ENCODE measurements at regions not wholly inside any gene's neighbourhood (a gene's known extent, or its start where the extent isn't known, plus 50 kb on each side); places are given as distances from the start of the nearest gene placed in this dataset.

DNA sequence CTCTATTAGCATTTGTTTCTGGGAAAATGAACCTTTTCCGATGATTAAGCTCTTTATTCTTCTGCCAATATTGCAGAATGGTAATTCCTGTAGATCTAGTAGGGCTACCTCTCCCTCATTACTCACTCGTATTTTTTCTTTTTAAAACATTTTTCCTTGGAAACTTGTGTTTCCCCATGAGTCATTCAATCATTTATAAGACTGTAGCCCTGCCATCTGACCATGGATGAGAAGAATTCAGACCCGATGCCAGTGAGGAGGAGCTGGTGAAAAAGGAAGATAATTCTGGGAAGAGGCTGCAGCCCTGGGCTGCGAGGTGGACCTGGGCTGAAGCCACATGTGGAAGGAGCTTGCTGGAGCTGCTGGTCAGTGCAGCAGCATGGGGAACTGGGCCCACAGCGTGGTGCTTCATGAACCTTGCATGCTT is 242.8 kb downstream of the KLF6 start:
- DNase-seq (ENCODE audit: low read depth): no peak

DNA sequence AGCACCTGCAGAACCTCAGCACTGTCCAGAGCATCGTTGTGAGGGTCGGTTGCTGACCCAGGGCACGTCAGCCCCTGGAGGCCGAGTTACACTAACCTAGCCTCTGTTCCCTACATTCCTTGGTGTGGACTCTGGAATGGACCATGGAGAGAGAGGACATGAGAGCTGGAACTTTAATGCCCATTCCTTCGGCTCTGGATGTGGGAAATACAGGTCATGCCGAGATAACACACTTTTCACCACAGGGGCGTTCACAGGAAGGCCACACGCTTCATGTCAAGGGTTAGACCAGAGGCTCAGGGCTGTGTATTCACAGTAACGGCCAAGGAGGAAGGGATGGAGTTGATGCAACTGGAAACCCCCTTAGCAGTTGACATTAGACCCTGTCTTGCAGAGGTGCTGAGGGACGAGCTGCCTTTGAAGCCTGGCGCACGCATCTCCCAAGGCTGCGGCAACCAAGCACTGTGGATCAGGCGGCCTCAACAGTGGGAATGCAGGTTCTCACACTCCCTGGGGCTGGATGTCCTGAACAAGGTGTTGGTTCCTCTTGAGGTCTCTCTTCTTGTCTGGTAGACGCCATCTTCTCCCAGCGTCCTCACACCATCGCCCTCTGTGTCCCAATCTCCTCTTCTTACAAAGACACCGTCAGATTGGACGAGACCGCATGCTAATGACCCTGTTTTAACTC is 245.2 kb downstream of the KLF6 start:
- no peak for DNase-seq (ENCODE audit: low read depth)

DNA sequence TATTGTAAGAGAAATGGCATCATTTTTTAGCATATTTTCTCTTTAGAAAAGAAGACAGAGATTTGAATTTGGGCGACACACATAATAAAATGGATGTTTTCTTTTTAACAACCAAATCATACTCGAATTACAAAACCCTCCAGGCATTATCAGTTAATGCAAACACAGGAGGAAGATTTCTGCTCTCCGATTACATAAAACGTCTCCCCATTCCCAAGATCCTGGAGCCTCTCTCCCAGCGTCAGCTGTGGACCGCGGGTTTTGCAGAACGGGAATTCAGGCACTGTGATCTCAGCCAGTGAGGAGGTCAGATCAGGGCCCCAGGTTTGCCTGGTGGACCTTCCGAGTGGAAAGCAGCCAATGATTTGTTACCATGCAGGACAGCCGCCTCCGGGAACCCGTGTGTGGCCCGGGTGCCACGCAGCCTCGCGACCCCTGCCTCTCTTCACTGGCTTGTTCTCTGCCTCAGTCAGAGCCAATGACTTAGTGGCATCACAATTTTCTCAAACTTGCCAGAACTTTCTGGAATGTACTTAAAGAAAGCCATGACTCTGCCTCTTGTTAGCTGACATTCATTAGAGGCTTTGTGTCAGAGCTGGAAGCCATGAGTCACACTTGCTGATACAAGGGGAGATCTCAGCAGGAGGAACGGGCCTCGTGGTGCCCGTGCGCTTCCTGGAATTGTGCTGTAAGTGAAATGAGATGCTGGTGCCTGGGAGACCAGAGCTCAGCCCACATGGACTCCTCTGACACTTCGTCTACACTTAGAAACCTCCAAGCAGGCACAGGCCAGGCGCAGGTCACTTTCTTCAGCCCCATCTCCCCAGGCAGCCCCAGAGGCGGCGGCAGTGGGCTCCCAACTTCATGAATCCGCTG is 246.1 kb downstream of the KLF6 start:
- no peak for DNase-seq (ENCODE audit: low read depth)

- no peak for DNase-seq (ENCODE audit: low read depth)
These were observed 246.7 kb downstream of the KLF6 start for GRCh38 chr10:3538291-3538655.

- no peak for DNase-seq (ENCODE audit: low read depth)
These were observed 247.5 kb downstream of the KLF6 start for GRCh38 chr10:3537518-3537917.

- DNase-seq (ENCODE audit: low read depth): no peak
These were observed 250.0 kb downstream of the KLF6 start for GRCh38 chr10:3535001-3535400.

DNA sequence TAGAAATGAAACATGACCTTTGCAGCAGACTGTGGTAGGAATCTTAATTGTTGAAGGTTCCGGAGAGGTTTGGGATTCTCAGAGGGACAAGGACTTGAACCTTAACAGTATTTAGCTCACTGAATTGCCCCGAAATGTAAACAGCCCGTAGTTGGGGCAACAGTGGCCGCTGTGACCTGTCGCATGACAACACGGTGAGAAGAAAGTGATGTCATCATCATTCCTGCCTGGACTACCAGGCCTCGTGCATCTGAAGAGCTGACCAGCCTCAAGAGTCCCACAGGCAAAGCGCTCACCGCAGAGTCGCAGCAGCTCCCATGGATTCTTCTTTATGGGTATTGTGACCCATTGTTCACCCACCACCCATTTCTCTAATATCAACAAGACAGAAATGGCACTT is 250.6 kb downstream of the KLF6 start:
- DNase-seq (ENCODE audit: low read depth): no peak

GRCh38 chr10:3533296-3533695 is 251.7 kb downstream of the KLF6 start:
- DNase-seq (ENCODE audit: low read depth): no peak

DNA sequence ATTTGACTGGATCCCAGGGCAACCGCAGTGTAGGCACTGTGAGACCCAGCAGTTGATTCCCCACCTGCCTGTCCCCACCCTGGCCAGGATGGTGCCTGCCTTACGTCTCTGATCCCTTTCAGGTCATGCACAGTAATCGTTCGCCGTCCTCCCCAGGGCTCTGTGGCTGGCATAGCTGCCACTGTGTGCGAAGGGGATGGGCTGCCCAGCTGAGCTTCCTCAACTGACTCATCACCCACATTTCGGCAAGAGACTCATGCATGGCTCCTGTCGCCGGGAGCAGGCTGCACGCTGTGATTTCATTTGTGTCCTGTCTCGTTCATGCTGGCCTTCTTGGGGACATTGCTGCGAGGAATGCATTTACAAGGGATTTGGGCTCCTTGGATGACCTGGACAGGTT is 252.4 kb downstream of the KLF6 start:
- DNase-seq (ENCODE audit: low read depth): no peak

DNA sequence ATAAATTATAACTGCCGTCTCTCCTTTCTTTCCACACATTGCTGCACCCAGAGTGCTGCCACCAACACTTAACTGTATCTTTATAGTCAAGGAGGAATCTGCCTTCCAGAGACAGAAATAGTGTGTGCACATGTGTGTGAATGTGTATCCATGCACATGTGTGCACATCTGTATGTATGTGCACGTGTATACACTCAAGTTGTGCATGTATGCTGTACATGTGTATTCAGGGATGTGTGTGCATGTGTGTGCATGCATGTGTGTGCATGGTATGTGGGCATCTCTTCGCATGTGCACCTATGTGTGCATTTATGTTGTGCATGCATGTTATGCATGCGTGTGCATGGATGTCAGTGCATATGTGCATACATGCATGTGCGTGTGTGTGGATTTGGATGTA is 253.3 kb downstream of the KLF6 start:
- DNase-seq (ENCODE audit: low read depth): no peak

- no peak for DNase-seq (ENCODE audit: low read depth)
These were observed 254.0 kb downstream of the KLF6 start for GRCh38 chr10:3530783-3531645.

DNA sequence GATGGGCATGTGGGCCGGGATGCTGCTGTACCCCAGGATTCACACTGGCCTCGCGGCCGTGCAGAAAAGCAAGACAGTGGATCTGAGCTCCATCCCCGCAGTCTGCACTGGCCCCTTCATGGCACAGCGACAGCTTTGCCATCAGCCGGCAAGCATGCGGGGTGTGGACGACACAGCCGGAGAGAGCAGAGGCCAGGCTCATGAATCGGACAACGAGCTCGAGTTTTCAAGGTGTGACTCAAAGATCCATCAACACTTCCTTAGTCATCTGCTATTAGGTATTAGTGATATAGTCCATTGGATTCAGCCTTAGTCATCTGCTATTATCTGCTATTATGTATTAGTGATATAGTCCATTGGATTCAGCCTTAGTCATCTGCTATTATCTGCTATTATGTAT is 254.7 kb downstream of the KLF6 start:
- DNase-seq (ENCODE audit: low read depth): no peak

GRCh38 chr10:3529691-3530090 is 255.3 kb downstream of the KLF6 start:
- no peak for DNase-seq (ENCODE audit: low read depth)

- no peak for DNase-seq (ENCODE audit: low read depth)
These were observed 256.1 kb downstream of the KLF6 start for GRCh38 chr10:3528823-3529403.

DNA sequence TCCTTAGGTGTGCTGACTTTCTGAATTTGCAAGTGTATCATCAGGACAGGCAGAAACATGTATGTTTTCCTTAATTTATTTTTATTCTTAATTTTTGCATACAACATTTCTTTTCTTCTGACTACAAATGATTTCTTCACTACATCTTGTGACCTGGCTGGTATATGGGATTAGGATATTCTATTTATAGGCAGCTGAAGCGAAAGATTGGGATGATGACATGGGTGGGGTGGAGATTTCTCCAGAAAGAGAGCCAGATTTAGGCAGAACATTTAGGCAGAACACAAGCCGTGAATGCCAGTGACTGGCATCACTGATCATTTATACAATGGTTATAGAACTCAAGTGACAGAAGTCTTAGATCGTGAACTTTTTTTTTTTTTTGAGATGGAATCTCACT is 256.7 kb downstream of the KLF6 start:
- no peak for DNase-seq (ENCODE audit: low read depth)

GRCh38 chr10:3527869-3528268 is 257.1 kb downstream of the KLF6 start:
- no peak for DNase-seq (ENCODE audit: low read depth)

DNA sequence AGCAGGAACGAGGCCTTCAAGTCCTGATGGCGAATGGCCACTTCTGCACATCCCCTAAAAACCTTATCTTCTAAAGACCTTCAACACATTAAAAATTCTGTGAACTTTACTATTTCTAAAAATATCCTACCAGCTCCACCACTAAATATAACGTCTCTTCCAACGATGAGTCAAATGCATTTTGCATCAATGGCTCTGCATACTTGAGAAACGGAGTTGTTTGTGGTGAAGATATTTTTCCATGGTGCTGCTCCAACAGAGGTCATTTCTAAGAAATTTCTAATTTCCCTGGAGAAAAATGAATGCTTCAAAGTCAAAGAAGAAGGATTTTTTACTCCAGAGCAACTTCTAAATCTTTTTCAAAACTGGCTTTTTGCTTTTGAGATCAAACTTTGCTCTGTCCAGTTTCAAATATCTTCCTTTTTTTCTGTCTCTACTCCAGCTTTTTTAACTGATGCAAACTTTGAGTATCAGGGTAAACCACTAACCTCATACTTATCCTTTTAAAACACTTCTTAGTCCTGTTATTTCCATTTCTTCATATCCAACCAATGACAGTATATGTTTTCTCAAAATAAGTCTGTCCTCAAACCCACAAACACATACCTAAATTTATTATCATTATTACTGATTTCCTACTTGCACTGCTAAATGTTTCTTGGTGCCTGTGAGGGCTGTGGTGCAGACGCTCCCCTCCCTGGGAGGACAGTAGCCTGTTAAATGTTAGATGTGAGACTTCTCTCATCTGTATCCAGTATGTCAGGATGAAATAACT is 258.1 kb downstream of the KLF6 start:
- DNase-seq (ENCODE audit: low read depth): no peak

GRCh38 chr10:3525832-3526449 is 259.1 kb downstream of the KLF6 start:
- no peak for DNase-seq (ENCODE audit: low read depth)

DNA sequence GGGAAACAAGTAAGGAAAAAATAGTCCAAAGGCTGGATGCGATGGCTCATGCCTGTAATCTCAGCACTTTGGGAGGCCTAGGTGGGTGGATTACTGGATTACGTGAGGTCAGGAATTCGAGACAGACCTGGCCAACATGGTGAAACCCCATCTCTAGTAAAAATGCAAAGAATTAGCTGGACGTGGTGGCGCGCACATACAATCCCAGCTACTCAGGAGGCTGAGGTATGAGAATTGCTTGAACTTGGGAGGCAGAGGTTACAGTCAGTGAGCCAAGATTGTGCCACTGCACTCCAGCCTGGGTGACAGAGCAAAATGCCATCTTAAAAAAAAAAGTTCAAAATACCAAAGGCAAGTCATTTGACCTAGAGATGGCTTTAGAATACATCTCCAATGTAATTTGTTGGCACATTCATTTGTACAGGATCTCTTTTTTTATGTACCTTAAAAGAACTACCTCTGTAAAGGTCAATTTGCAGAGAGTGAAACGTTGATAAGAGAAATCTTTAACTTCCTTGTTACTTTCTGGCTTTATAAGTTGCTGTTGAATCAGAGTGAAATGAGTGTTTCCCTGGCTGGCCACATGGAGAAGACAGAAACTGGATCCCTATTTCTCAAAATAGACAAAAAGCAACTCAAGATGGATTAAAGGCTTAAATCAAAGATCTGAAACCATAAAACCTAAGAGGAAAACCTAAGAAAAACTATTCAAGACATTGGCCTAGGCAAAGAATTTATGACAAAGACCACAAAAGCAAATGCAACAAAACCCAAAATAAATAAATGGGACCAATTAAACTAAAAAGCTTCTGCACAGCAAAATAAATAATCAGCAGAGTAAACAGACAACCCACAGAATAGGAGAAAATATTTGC is 260.7 kb downstream of the KLF6 start:
- no peak for DNase-seq (ENCODE audit: low read depth)
